ENCODE measurements at regions not wholly inside any gene's neighbourhood (a gene's known extent, or its start where the extent isn't known, plus 50 kb on each side); places are given as distances from the start of the nearest gene placed in this dataset.

DNA sequence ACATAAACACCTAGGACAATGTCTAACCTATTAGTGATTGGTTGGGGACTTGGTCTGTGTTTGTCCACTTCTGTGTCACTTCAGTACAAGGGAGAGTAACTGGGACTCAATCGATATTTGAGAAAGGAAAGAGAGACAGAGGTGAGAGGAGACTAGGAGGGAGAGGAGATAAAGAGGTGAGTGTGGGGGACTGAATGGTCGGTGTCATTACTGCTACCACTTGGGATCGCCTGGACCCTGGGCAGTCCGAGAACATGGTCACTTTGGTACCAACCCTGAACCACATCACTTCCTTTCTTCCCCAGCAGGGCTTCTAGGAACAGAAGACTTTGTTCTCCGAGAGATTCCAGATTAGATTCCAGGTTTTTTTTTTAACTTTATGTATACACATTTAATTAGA is 63.7 kb downstream of the GPR6 start:
- 92% methylated on average over 5 of the region's 5 CpGs for WGBS

GRCh38 chr6:110042670-110043296 is 64.7 kb downstream of the GPR6 start:
- H3K4me3 ChIP-seq = no peak overlapping the region
- H3K4me1 ChIP-seq = peaks cover 13% of the 10 kb centered on the region
- 89% methylated on average over 9 of the region's 9 CpGs for WGBS
- H3K36me3 ChIP-seq = no peaks in the 10 kb centered on the region
- H3K9me3 ChIP-seq = no peaks in the 10 kb centered on the region
- H3K27me3 ChIP-seq = no peaks in the 10 kb centered on the region
- DNase-seq (ENCODE audit: low spot score in 2 of 2) = no peak
- H3K27ac ChIP-seq = no peak overlapping the region
- no peak for TF ChIP-seq POLR2AphosphoS5 (IDR thresholded peaks at IDR 0.05)
- no peak for TF ChIP-seq EP300 (IDR thresholded peaks at IDR 0.05)
- TF ChIP-seq, protein P1, sequence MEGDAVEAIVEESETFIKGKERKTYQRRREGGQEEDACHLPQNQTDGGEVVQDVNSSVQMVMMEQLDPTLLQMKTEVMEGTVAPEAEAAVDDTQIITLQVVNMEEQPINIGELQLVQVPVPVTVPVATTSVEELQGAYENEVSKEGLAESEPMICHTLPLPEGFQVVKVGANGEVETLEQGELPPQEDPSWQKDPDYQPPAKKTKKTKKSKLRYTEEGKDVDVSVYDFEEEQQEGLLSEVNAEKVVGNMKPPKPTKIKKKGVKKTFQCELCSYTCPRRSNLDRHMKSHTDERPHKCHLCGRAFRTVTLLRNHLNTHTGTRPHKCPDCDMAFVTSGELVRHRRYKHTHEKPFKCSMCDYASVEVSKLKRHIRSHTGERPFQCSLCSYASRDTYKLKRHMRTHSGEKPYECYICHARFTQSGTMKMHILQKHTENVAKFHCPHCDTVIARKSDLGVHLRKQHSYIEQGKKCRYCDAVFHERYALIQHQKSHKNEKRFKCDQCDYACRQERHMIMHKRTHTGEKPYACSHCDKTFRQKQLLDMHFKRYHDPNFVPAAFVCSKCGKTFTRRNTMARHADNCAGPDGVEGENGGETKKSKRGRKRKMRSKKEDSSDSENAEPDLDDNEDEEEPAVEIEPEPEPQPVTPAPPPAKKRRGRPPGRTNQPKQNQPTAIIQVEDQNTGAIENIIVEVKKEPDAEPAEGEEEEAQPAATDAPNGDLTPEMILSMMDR (IDR thresholded peaks at IDR 0.05) = no peak
- no peak for TF ChIP-seq POLR2A (IDR thresholded peaks at IDR 0.05)

More for the DNA sequence above, 63.7 kb downstream of the GPR6 start:
- Histone ChIP-seq H3K4me1 (peaks cover 13% of the 10 kb centered on the region), H3K4me3 (no peak overlapping the region), H3K27ac (no peak overlapping the region), H3K27me3 (no peaks in the 10 kb centered on the region), H3K36me3 (no peaks in the 10 kb centered on the region), H3K9me3 (no peaks in the 10 kb centered on the region)
- TF ChIP-seq POLR2A (IDR thresholded peaks at IDR 0.05) (no peak), POLR2AphosphoS5 (IDR thresholded peaks at IDR 0.05) (no peak), EP300 (IDR thresholded peaks at IDR 0.05) (no peak)
- TF ChIP-seq, protein P1 (IDR thresholded peaks at IDR 0.05) = no peak
- DNase-seq (ENCODE audit: low spot score in 2 of 2) = no peak

GRCh38 chr6:110043366-110043994 is 65.4 kb downstream of the GPR6 start:
- no peak for TF ChIP-seq POLR2AphosphoS5 (IDR thresholded peaks at IDR 0.05)
- no peak for TF ChIP-seq POLR2A (IDR thresholded peaks at IDR 0.05)
- TF ChIP-seq EP300 (IDR thresholded peaks at IDR 0.05) = no peak
- Histone ChIP-seq H3K27me3 (no peaks in the 10 kb centered on the region), H3K4me1 (peaks cover 13% of the 10 kb centered on the region), H3K36me3 (no peaks in the 10 kb centered on the region), H3K4me3 (no peak overlapping the region), H3K9me3 (no peaks in the 10 kb centered on the region), H3K27ac (no peak overlapping the region)
- DNase-seq (ENCODE audit: low spot score in 2 of 2) = no peak
- WGBS = 45% methylated on average over 6 of the region's 6 CpGs

- Histone ChIP-seq H3K4me1 (peaks cover 13% of the 10 kb centered on the region), H3K27ac (no peak overlapping the region), H3K27me3 (peaks cover 2% of the 10 kb centered on the region), H3K36me3 (no peaks in the 10 kb centered on the region), H3K4me3 (no peak overlapping the region), H3K9me3 (no peaks in the 10 kb centered on the region)
- no peak for DNase-seq (ENCODE audit: low spot score in 2 of 2)
- WGBS = 76% methylated on average over 5 of the region's 6 CpGs
- TF ChIP-seq POLR2A (IDR thresholded peaks at IDR 0.05) = no peak
- no peak for TF ChIP-seq POLR2AphosphoS5 (IDR thresholded peaks at IDR 0.05)
- no peak for TF ChIP-seq EP300 (IDR thresholded peaks at IDR 0.05)
- TF ChIP-seq, protein P1 (IDR thresholded peaks at IDR 0.05) = no peak
Measured at GRCh38 chr6:110044096-110044495, 66.0 kb downstream of the GPR6 start.

DNA sequence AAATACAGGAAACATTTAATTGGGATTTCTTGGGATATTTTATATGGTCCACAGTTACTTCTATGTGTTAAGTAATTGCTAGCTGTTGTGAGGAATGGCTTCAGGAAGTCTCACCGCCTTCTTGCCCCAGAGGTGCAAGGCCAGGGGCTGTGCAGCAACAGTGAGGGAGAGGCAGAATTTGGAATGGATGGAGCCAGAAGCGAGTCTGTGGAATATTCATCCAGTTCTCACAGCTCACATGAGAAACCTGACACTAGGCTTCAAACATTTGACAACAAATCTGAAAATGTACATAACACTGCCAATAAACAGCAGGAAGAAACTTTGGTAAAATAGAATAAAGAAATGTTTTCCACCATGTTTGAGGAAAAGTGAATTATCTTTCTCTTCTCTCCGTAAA is 66.5 kb downstream of the GPR6 start:
- no peak for DNase-seq (ENCODE audit: low spot score in 2 of 2)
- 93% methylated on average over 3 of the region's 3 CpGs for WGBS

DNA sequence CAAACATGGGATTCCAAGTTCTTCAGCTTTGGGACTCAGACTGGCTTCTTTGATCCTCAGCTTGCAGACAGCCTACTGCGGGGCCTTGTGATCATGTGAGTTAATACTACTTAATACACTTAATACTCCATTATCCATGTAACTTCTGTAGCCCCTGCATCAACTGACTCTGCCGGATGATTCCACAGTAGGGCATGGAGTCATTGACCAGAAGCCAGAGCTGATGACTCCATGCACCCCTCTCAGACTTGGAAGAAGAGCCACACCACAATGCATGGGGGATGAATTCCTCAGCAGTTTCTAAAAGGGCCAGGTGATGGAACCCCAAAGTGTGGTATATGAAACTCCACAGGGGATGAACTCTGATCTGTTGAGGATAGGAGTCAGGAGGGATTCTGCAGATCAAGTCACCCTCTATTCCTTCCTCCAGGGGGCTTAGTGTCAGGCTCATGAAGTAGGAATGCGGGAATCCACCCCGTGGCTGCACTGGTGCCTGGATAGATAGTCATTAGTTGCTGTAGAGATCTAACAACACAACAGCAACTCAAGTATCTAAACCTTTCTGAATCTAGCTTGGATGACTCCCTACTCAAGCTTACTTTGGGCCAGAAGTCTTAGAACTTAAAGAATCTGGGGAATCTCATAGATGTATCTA is 70.2 kb downstream of the GPR6 start:
- peaks cover under 1% of the 10 kb centered on the region for H3K4me1 ChIP-seq
- no peak overlapping the region for H3K4me3 ChIP-seq
- 84% methylated on average over 4 of the region's 4 CpGs for WGBS
- TF ChIP-seq, protein P1 (IDR thresholded peaks at IDR 0.05) = no peak
- TF ChIP-seq POLR2AphosphoS5 (IDR thresholded peaks at IDR 0.05) (no peak), EP300 (IDR thresholded peaks at IDR 0.05) (no peak), POLR2A (IDR thresholded peaks at IDR 0.05) (no peak)
- H3K36me3 ChIP-seq = no peaks in the 10 kb centered on the region
- no peaks in the 10 kb centered on the region for H3K9me3 ChIP-seq
- DNase-seq (ENCODE audit: low spot score in 2 of 2) = no peak
- peaks cover 3% of the 10 kb centered on the region for H3K27me3 ChIP-seq
- H3K27ac ChIP-seq = no peak overlapping the region

More for the DNA sequence above, 66.5 kb downstream of the GPR6 start:
- H3K4me3 ChIP-seq = no peak overlapping the region
- H3K36me3 ChIP-seq = no peaks in the 10 kb centered on the region
- peaks cover 3% of the 10 kb centered on the region for H3K27me3 ChIP-seq
- peaks cover 10% of the 10 kb centered on the region for H3K4me1 ChIP-seq
- no peaks in the 10 kb centered on the region for H3K9me3 ChIP-seq
- TF ChIP-seq POLR2A (IDR thresholded peaks at IDR 0.05) (no peak), EP300 (IDR thresholded peaks at IDR 0.05) (no peak)
- H3K27ac ChIP-seq = no peak overlapping the region
